GM06990 (cell line): ENCODE measurements at regions not wholly inside any gene's neighbourhood (a gene's known extent, or its start where the extent isn't known, plus 50 kb on each side); places are given as distances from the start of the nearest gene placed in this dataset.

Experiments used
- DNase-seq: peaks from one replicate; pipeline ENCODE4 v3.0.0-alpha.2; 2011; ENCODE audit not compliant: insufficient read length; ENCODE audit errors: extremely low read depth
- H3K27me3 ChIP-seq: replicated peaks from 2 replicates; pipeline ENCODE4 v1.6.0; 2011; ENCODE audit warnings: low read length; ENCODE audit not compliant: control insufficient read depth, insufficient read depth
- H3K36me3 ChIP-seq: 2 replicates; pipeline ENCODE4 v1.5.1; 2011; ENCODE audit warnings: low read length; ENCODE audit not compliant: control insufficient read depth, insufficient read depth
- H3K4me3 ChIP-seq: replicated peaks from 2 replicates; pipeline ENCODE4 v1.5.1; 2011; ENCODE audit warnings: low read depth, mild to moderate bottlenecking, control low read depth, low read length
- TF ChIP-seq, protein P1 (sequence below): IDR thresholded peaks from 2 replicates; pipeline ENCODE4 v1.5.1; 2011; ENCODE audit warnings: low read length, control low read depth, mild to moderate bottlenecking, inconsistent platforms; ENCODE audit not compliant: insufficient read depth, poor library complexity, severe bottlenecking

DNA sequence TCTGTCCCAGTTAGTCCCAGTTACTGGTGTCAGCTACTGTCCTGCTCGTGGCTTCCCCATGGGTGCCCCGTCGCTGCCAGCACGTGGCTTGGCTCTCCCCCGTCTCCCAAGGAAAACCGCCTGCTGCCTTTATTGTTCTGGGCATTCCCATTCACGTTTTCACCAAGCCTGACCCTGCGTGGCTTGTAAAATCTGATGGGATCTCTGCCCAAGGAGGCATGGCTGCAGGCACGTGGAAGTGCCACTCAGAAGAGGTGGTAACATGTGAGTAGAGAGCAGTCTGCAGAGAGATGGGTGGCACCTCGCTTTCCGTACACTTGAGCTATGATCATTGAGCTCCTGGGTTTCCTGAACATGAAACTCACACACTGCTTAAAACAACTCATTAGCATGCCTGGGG lies 429.2 kb upstream of the KLF4 start:
- no peak for DNase-seq
- H3K36me3 ChIP-seq: no peaks in the 10 kb centered on the region
- TF ChIP-seq, protein P1, sequence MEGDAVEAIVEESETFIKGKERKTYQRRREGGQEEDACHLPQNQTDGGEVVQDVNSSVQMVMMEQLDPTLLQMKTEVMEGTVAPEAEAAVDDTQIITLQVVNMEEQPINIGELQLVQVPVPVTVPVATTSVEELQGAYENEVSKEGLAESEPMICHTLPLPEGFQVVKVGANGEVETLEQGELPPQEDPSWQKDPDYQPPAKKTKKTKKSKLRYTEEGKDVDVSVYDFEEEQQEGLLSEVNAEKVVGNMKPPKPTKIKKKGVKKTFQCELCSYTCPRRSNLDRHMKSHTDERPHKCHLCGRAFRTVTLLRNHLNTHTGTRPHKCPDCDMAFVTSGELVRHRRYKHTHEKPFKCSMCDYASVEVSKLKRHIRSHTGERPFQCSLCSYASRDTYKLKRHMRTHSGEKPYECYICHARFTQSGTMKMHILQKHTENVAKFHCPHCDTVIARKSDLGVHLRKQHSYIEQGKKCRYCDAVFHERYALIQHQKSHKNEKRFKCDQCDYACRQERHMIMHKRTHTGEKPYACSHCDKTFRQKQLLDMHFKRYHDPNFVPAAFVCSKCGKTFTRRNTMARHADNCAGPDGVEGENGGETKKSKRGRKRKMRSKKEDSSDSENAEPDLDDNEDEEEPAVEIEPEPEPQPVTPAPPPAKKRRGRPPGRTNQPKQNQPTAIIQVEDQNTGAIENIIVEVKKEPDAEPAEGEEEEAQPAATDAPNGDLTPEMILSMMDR: no peak
- H3K4me3 ChIP-seq: no peak overlapping the region
- no peaks in the 10 kb centered on the region for H3K27me3 ChIP-seq

DNA sequence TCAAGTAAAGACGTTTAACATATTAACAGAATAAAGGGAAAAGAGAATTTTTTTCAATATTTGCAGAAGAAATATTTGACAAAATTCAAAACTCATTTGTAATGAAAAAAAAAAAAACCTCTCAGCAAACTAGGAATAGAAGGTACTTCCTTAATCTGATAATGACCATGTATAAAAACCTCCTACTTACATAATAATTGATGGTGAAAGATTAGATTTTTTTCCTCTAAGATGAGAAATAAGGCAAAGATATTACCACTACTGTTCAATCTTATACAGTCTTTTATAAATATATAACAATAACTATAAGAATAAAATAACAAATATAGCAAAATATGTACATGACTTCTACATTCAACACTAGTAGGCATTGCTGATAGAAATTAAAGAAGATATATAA lies 424.6 kb upstream of the KLF4 start:
- no peak for DNase-seq
- no peak overlapping the region for H3K4me3 ChIP-seq
- TF ChIP-seq, protein P1: no peak
- H3K27me3 ChIP-seq: no peaks in the 10 kb centered on the region
- no peaks in the 10 kb centered on the region for H3K36me3 ChIP-seq

DNA sequence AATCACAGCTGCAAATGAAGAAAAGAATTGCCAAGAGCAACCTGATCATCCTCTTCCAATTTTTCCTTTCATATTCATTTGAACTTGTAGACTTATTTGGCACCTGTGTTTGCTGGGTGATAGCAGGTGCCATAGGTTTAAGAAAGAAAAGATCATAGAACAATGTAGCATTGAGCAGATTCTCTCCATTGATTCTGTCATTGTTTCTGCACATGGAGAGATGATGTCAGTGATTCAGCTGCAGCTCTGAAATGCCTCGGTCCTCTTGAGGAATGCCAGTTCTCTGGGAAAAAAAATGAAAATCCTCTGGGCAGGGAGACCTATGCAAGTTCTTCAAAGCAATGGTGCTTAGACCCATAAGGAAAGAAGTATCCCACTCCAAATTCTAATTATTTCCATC lies 418.1 kb upstream of the KLF4 start:
- Histone ChIP-seq H3K36me3 (no peaks in the 10 kb centered on the region), H3K27me3 (no peaks in the 10 kb centered on the region), H3K4me3 (no peak overlapping the region)
- no peak for DNase-seq
- TF ChIP-seq, protein P1: no peak

GRCh38 chr9:107907255-107907654 lies 417.7 kb upstream of the KLF4 start:
- DNase-seq: no peak
- H3K36me3 ChIP-seq: no peaks in the 10 kb centered on the region
- H3K4me3 ChIP-seq: no peak overlapping the region
- TF ChIP-seq, protein P1: no peak
- H3K27me3 ChIP-seq: no peaks in the 10 kb centered on the region

- H3K4me3 ChIP-seq: no peak overlapping the region
- TF ChIP-seq, protein P1: no peak
- H3K36me3 ChIP-seq: no peaks in the 10 kb centered on the region
- DNase-seq: no peak
- H3K27me3 ChIP-seq: no peaks in the 10 kb centered on the region
Measured at GRCh38 chr9:107906074-107906473, 416.5 kb upstream of the KLF4 start.

- no peaks in the 10 kb centered on the region for H3K27me3 ChIP-seq
- no peaks in the 10 kb centered on the region for H3K36me3 ChIP-seq
- no peak overlapping the region for H3K4me3 ChIP-seq
- TF ChIP-seq, protein P1: no peak
- no peak for DNase-seq
Measured at GRCh38 chr9:107905308-107906020, 415.9 kb upstream of the KLF4 start.
